ENCODE measurements at regions not wholly inside any gene's neighbourhood (a gene's known extent, or its start where the extent isn't known, plus 50 kb on each side); places are given as distances from the start of the nearest gene placed in this dataset.

DNA sequence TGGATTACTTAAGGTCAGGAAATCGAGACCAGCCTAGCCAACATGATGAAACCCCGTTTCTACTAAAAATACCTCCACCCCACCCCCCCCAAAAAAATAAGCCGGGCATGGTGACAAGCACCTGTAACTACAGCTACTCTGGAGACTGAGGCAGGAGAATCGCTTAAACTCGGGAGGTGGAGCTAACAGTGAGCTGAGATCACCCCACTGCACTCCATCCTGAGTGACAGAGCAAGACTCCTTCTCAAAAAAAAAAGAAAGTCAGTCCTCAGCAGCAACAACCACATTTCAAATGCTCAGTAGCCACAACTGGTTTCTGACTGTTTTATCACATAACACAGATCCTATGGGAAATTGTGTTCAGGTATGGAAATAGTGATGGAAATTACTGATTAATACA lies 135.3 kb downstream of the HFE start:
- no TSS peak for BruUV-seq (replicated peaks)
- Histone ChIP-seq H3K4me3 (ENCODE audit: low read depth, low read length, poor library complexity, severe bottlenecking) (peak overlapping the region; percentile 57), H3K4me1 (ENCODE audit: insufficient read depth, low read length, poor library complexity, severe bottlenecking) (peaks cover 18% of the 10 kb centered on the region), H3K27ac (ENCODE audit: low read depth, low read length, poor library complexity, severe bottlenecking) (peak overlapping the region; percentile 98), H3K9me3 (ENCODE audit: low read depth, low read length, poor library complexity, severe bottlenecking) (no peaks in the 10 kb centered on the region), H3K27me3 (replicated peaks; ENCODE audit: insufficient read depth, low read depth, low read length, poor library complexity) (no peaks in the 10 kb centered on the region), H3K36me3 (ENCODE audit: insufficient read depth, low read length, poor library complexity, severe bottlenecking) (peaks cover 8% of the 10 kb centered on the region)
- DNase-seq (ENCODE audit: low spot score), result no peak
- POLR2A ChIA-PET (ENCODE audit: low non-redundant PET), result interaction anchor here (1.2 kb wide), 1 partner anchor 28 kb away, joined by 7 read pairs; a partner anchor contains a TSS
- CTCF ChIA-PET, result no interaction called here
- TF ChIP-seq, protein P1, sequence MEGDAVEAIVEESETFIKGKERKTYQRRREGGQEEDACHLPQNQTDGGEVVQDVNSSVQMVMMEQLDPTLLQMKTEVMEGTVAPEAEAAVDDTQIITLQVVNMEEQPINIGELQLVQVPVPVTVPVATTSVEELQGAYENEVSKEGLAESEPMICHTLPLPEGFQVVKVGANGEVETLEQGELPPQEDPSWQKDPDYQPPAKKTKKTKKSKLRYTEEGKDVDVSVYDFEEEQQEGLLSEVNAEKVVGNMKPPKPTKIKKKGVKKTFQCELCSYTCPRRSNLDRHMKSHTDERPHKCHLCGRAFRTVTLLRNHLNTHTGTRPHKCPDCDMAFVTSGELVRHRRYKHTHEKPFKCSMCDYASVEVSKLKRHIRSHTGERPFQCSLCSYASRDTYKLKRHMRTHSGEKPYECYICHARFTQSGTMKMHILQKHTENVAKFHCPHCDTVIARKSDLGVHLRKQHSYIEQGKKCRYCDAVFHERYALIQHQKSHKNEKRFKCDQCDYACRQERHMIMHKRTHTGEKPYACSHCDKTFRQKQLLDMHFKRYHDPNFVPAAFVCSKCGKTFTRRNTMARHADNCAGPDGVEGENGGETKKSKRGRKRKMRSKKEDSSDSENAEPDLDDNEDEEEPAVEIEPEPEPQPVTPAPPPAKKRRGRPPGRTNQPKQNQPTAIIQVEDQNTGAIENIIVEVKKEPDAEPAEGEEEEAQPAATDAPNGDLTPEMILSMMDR (conservative IDR thresholded peaks at IDR 0.05; ENCODE audit: low read depth, low read length), result no peak
- no peak for TF ChIP-seq EZH2 (IDR thresholded peaks at IDR 0.05; ENCODE audit: borderline replicate concordance, low read depth, low read length, poor library complexity, severe bottlenecking)
- intact Hi-C loops (cut with micrococcal nuclease; ENCODE audit: unreplicated experiment), result no loop called here

DNA sequence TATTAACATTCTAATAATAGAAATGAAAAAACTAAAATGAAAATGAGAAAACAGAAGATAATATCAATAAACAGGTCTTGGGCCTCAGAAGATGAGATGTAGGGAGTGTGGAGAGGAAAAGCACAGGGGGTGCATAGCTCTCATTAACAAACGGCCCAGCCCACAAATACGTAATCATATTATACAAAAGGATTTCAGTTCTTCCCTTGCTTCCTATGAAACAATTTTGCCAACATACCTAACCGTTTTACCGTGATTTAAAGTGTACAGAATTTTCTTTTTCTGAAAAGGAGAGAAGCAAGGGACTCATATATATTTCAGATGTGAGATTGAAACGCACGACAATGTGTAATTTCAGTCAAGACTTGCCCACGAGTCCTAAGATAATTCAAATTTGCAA lies 136.0 kb downstream of the HFE start:
- TF ChIP-seq EZH2 (IDR thresholded peaks at IDR 0.05; ENCODE audit: borderline replicate concordance, low read depth, low read length, poor library complexity, severe bottlenecking), result no peak
- TF ChIP-seq, protein P1 (conservative IDR thresholded peaks at IDR 0.05; ENCODE audit: low read depth, low read length), result no peak
- Histone ChIP-seq H3K36me3 (ENCODE audit: insufficient read depth, low read length, poor library complexity, severe bottlenecking) (peaks cover 8% of the 10 kb centered on the region), H3K27me3 (replicated peaks; ENCODE audit: insufficient read depth, low read depth, low read length, poor library complexity) (no peaks in the 10 kb centered on the region), H3K4me1 (ENCODE audit: insufficient read depth, low read length, poor library complexity, severe bottlenecking) (peaks cover 18% of the 10 kb centered on the region), H3K9me3 (ENCODE audit: low read depth, low read length, poor library complexity, severe bottlenecking) (no peaks in the 10 kb centered on the region), H3K27ac (ENCODE audit: low read depth, low read length, poor library complexity, severe bottlenecking) (peak overlapping the region; percentile 98), H3K4me3 (ENCODE audit: low read depth, low read length, poor library complexity, severe bottlenecking) (peak overlapping the region; percentile 57)
- CTCF ChIA-PET, result no interaction called here
- peak; percentile 73 for DNase-seq (ENCODE audit: low spot score)
- POLR2A ChIA-PET (ENCODE audit: low non-redundant PET), result interaction anchor here (1.2 kb wide), 1 partner anchor 27 kb away, joined by 7 read pairs; a partner anchor contains a TSS
- intact Hi-C loops (cut with micrococcal nuclease; ENCODE audit: unreplicated experiment), result no loop called here
- no TSS peak for BruUV-seq (replicated peaks)

- peaks cover 15% of the 10 kb centered on the region for H3K4me1 ChIP-seq (ENCODE audit: insufficient read depth, low read length, poor library complexity, severe bottlenecking)
- POLR2A ChIA-PET (ENCODE audit: low non-redundant PET), result interaction anchor here (0.5 to 0.7 kb wide), 2 partner anchors 100 to 953 kb away, joined by 3 to 5 read pairs; a partner anchor contains a TSS
- TF ChIP-seq, protein P1 (conservative IDR thresholded peaks at IDR 0.05; ENCODE audit: low read depth, low read length), result no peak
- no peak for TF ChIP-seq EZH2 (IDR thresholded peaks at IDR 0.05; ENCODE audit: borderline replicate concordance, low read depth, low read length, poor library complexity, severe bottlenecking)
Measured at GRCh38 chr6:26223650-26224546, 136.7 kb downstream of the HFE start.

More at GRCh38 chr6:26223650-26224546, 136.7 kb downstream of the HFE start:
- H3K27ac ChIP-seq (ENCODE audit: low read depth, low read length, poor library complexity, severe bottlenecking), result peak overlapping the region; percentile 98
- TSS peak; percentile 96 for BruUV-seq (replicated peaks)
- H3K27me3 ChIP-seq (replicated peaks; ENCODE audit: insufficient read depth, low read depth, low read length, poor library complexity), result no peaks in the 10 kb centered on the region
- CTCF ChIA-PET, result no interaction called here
- DNase-seq (ENCODE audit: low spot score), result peak; percentile 94
- peak overlapping the region; percentile 57 for H3K4me3 ChIP-seq (ENCODE audit: low read depth, low read length, poor library complexity, severe bottlenecking)
- H3K36me3 ChIP-seq (ENCODE audit: insufficient read depth, low read length, poor library complexity, severe bottlenecking), result peaks cover 8% of the 10 kb centered on the region
- intact Hi-C loops (cut with micrococcal nuclease; ENCODE audit: unreplicated experiment), result no loop called here
- H3K9me3 ChIP-seq (ENCODE audit: low read depth, low read length, poor library complexity, severe bottlenecking), result no peaks in the 10 kb centered on the region

All from A673 (cell line).